Lung (tissue), 11 donors: ENCODE measurements at regions not wholly inside any gene's neighbourhood (a gene's known extent, or its start where the extent isn't known, plus 50 kb on each side); places are given as distances from the start of the nearest gene placed in this dataset.
"Not testable (repeated sequence)": the region's sequence is repeated elsewhere in the genome, so short reads cannot be mapped to it uniquely, and the experiment has no call there.

Source experiments
- ATAC-seq: fragments of 200-7000 bp; cut with Tn5 transposase; one replicate; pipeline ENCODE4 v1.9.1; 2020; ENCODE audit warnings: moderate number of reproducible peaks; ENCODE audit not compliant: insufficient read depth, low FRiP score
- DNase-seq, 3 donors: peaks; one replicate each; pipeline ENCODE4 v3.0.0-alpha.2; 2013 to 2017
- H3K27ac ChIP-seq, 2 donors: one replicate each; pipeline ENCODE4 v1.5.1; 2013; ENCODE audit warnings: mild to moderate bottlenecking in 2 of 2, moderate library complexity in 2 of 2, control low read depth in 1 of 2, inconsistent platforms in 1 of 2, low read depth in 1 of 2, low read length in 1 of 2
- H3K27me3 ChIP-seq, 3 donors: one replicate each; pipeline ENCODE4 v1.5.1; 2013; ENCODE audit warnings: low read length in 2 of 3; ENCODE audit not compliant: control insufficient read depth in 3 of 3, insufficient read depth in 3 of 3
- H3K36me3 ChIP-seq, 4 donors: one replicate each; pipeline ENCODE4 v1.5.1; 2013; ENCODE audit warnings: low read length in 4 of 4, mild to moderate bottlenecking in 1 of 4, moderate library complexity in 1 of 4; ENCODE audit not compliant: control insufficient read depth in 4 of 4, insufficient read depth in 4 of 4
- H3K4me1 ChIP-seq, 5 donors: one replicate each; pipeline ENCODE4 v1.5.1; 2013; ENCODE audit warnings: low read length in 5 of 5, mild to moderate bottlenecking in 2 of 5, moderate library complexity in 1 of 5; ENCODE audit not compliant: control insufficient read depth in 5 of 5, insufficient read depth in 5 of 5
- H3K4me3 ChIP-seq: one replicate; pipeline ENCODE4 v1.5.1; 2013; ENCODE audit warnings: mild to moderate bottlenecking, control low read depth, moderate library complexity
- H3K9ac ChIP-seq, 2 donors: one replicate each; pipeline ENCODE4 v1.5.1; 2013; ENCODE audit warnings: low read length in 2 of 2, control low read depth in 1 of 2; ENCODE audit not compliant: insufficient read depth in 1 of 2
- H3K9me3 ChIP-seq, 4 donors: one replicate each; pipeline ENCODE4 v1.5.1; 2013; ENCODE audit warnings: low read length in 3 of 4, mild to moderate bottlenecking in 1 of 4, moderate library complexity in 1 of 4; ENCODE audit not compliant: control insufficient read depth in 4 of 4, insufficient read depth in 3 of 4
- CTCF ChIP-seq: IDR thresholded peaks from 2 replicates; pipeline ENCODE4 v1.5.1; 2012; ENCODE audit warnings: mild to moderate bottlenecking; ENCODE audit errors: control extremely low read depth, extremely low read depth
- WGBS, 2 donors: extraction: QIAGEN DNeasy Blood & Tissue Kit; methylation state at CpG; one replicate each; pipeline ENCODE4 v1.1.7; 2013; 5-methylcytosine and 5-hydroxymethylcytosine counted together
- donor health status: control.
- donor health status: control.
- donor health status: Bipolar disorder and iron deficiency.
- donor health status: healthy.
- donor health status: DM: yes; HTN: yes; CAD: no.

- TF ChIP-seq CTCF = no peak
- peak; percentile 36 to 80 (median 71) for DNase-seq
- WGBS, 2 donors = 77 to 87% methylated on average over 4 of the region's 4 CpGs
- H3K27me3 ChIP-seq = no peaks in the 10 kb centered on the region
- H3K36me3 ChIP-seq = no peaks in the 10 kb centered on the region
- H3K4me1 ChIP-seq = peaks cover 0 to 44% (median 9%) of the 10 kb centered on the region in 5 donors
- ATAC-seq = no peak
- H3K9ac ChIP-seq = no peak overlapping the region
- no peak overlapping the region for H3K27ac ChIP-seq
- H3K4me3 ChIP-seq = no peak overlapping the region
- H3K9me3 ChIP-seq = no peaks in the 10 kb centered on the region
Measured at GRCh38 chr4:53890461-53890860, 173.9 kb downstream of the CHIC2 start.

DNA sequence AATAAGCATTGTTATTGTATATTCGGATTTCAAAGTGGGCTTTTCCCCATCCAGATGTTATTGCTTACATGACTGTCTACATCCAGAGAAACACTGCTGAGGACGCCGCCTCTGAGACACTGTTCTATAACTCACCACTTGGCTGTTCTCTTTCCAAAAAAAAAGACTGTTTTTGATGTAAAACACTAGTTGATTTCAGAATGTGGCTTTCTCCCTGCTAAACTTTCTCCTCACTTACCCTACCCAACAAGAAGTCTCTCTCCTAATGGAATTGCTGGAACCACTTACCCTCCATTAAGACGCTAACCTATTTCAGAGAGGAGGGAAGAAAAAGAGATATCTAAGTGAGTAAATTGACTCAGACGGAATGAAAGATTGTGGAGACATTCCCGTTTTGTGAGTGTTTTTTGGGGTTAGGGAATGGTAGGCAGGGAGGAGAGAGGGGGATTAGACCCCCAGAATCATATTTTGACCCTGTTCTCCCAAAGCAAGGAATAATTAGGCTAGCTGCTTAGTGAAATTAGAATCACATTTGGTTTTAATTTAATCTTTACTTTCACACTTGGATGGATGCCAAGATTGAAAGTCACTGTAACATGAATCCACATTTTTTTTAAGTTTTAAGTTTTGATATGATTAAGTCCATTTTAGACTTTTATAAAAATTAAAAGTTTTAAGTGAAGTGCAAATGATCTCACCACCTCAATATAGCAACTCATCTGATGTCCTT lies 174.9 kb downstream of the CHIC2 start:
- Histone ChIP-seq H3K36me3 (no peaks in the 10 kb centered on the region), H3K27ac (no peak overlapping the region), H3K9ac (peak overlapping the region in 1 of 2 donors; percentile 40), H3K9me3 (no peaks in the 10 kb centered on the region), H3K4me1 (peaks cover 0 to 44% (median 9%) of the 10 kb centered on the region in 5 donors), H3K4me3 (no peak overlapping the region), H3K27me3 (no peaks in the 10 kb centered on the region)
- ATAC-seq = no peak
- WGBS, 2 donors = 76 to 85% methylated on average over 6 of the region's 6 CpGs
- DNase-seq = peak; percentile 78 to 96 (median 93)
- no peak for TF ChIP-seq CTCF

DNA sequence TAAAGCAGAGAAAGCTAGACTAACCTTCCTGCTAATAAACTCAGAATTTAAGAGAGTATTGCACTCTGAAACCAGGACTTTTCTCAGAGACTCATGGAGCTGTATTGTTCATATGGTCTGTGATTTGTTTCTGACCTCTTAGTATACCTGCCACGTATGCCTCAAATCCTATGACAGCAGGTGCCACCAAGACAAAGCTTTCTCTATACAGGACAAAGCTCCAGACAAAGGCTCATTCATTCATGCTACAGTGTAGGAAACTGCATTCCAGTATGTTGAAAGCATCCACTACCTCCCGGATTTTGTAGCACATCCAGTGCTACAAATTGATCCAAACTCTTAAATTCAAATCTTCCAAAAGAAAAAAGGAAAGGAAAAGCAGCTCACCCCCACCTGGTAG lies 178.3 kb downstream of the CHIC2 start:
- WGBS, 2 donors = 73 to 88% methylated on average over 2 of the region's 2 CpGs
- ATAC-seq = no peak
- peaks cover 0 to 29% (median 9%) of the 10 kb centered on the region in 5 donors for H3K4me1 ChIP-seq
- H3K27me3 ChIP-seq = no peaks in the 10 kb centered on the region
- H3K9me3 ChIP-seq = no peaks in the 10 kb centered on the region
- H3K36me3 ChIP-seq = no peaks in the 10 kb centered on the region
- no peak for TF ChIP-seq CTCF
- DNase-seq = no peak
- no peak overlapping the region for H3K9ac ChIP-seq
- H3K27ac ChIP-seq = no peak overlapping the region
- H3K4me3 ChIP-seq = no peak overlapping the region

GRCh38 chr4:53885668-53886067 lies 178.7 kb downstream of the CHIC2 start:
- no peaks in the 10 kb centered on the region for H3K9me3 ChIP-seq
- peaks cover 0 to 24% (median 5%) of the 10 kb centered on the region in 5 donors for H3K4me1 ChIP-seq
- no peak overlapping the region for H3K4me3 ChIP-seq
- ATAC-seq = no peak
- no peak for DNase-seq
- H3K9ac ChIP-seq = no peak overlapping the region
- WGBS, 2 donors = 63 to 67% methylated on average over 2 of the region's 2 CpGs
- H3K27ac ChIP-seq = no peak overlapping the region
- no peak for TF ChIP-seq CTCF
- H3K36me3 ChIP-seq = no peaks in the 10 kb centered on the region
- no peaks in the 10 kb centered on the region for H3K27me3 ChIP-seq

DNA sequence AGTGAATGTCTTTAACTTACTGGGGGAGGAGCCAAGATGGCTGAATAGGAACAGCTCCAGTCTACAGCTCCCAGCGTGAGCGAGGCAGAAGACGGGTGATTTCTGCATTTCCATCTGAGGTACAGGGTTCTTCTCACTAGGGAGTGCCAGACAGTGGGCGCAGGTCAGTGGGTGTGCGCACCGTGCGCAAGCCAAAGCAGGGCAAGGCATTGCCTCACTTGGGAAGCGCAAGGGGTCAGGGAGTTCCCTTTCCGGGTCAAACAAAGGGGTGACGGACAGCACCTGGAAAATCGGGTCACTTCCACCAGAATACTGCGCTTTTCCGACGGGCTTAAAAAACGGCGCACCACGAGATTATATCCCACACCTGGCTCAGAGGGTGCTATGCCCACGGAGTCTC lies 187.3 kb downstream of the CHIC2 start:
- H3K4me3 ChIP-seq, ATAC-seq, H3K27me3 ChIP-seq, DNase-seq, H3K27ac ChIP-seq, H3K4me1 ChIP-seq, H3K36me3 ChIP-seq, H3K9me3 ChIP-seq, H3K9ac ChIP-seq: not testable (repeated sequence)
- 85 to 89% methylated on average over 14 to 16 of the region's 18 CpGs for WGBS, 2 donors
